Gastrocnemius medialis (tissue), 4 donors: ENCODE measurements at regions not wholly inside any gene's neighbourhood (a gene's known extent, or its start where the extent isn't known, plus 50 kb on each side); places are given as distances from the start of the nearest gene placed in this dataset.

Experiments used
- ATAC-seq, 2 donors: fragments of 150-250 bp; one replicate each; pipeline ENCODE4 v1.9.1; 2016
- DNase-seq, 2 donors: peaks; one replicate each; pipeline ENCODE4 v3.0.0-alpha.2; 2019
- H3K27ac ChIP-seq, 4 donors: fragments of 200-600 bp; sonication (generic); 1 replicate in 1 of 4; 2 replicates in 3 of 4; pipeline ENCODE4 v1.5.1; 2016 to 2018; ENCODE audit warnings: mild to moderate bottlenecking in 2 of 4, moderate library complexity in 1 of 4
- H3K27me3 ChIP-seq, 3 donors: fragments of 200-600 bp; sonication (generic) in 2 of 3; 1 replicate in 1 of 3; 2 replicates in 2 of 3; pipeline versions ENCODE4 v1.5.1 to v1.6.0; 2016 to 2019; ENCODE audit warnings: mild to moderate bottlenecking in 1 of 3, moderate library complexity in 1 of 3
- H3K36me3 ChIP-seq, 2 donors: fragments of 200-600 bp; sonication (generic) in 1 of 2; one replicate each; pipeline ENCODE4 v1.5.1; 2017 to 2018
- H3K4me1 ChIP-seq, 2 donors: fragments of 200-600 bp; sonication (generic) in 1 of 2; one replicate each; pipeline ENCODE4 v1.5.1; 2016 to 2017; ENCODE audit warnings: mild to moderate bottlenecking in 2 of 2
- H3K4me3 ChIP-seq, 4 donors: fragments of 200-600 bp; sonication (generic) in 3 of 4; 1 replicate in 1 of 4; 2 replicates in 3 of 4; pipeline ENCODE4 v1.5.1; 2016 to 2019; ENCODE audit warnings: mild to moderate bottlenecking in 2 of 4
- H3K9me3 ChIP-seq, 3 donors: fragments of 200-600 bp; sonication (generic) in 2 of 3; 1 replicate in 1 of 3; 2 replicates in 2 of 3; pipeline ENCODE4 v1.5.1; 2016 to 2019
- CTCF ChIP-seq, 5 experiments: fragments of 450-650 bp in 3 of 5; fragments of 200-600 bp in 2 of 5; sonication (generic) in 2 of 5; IDR thresholded peaks in 4 of 5; conservative IDR thresholded peaks in 1 of 5; 1 replicate in 4 of 5; 2 replicates in 1 of 5; pipeline ENCODE4 v1.5.1; 2016 to 2019; ENCODE audit warnings: antibody characterized with exemption in 5 of 5, mild to moderate bottlenecking in 3 of 5, moderate library complexity in 3 of 5
- POLR2A ChIP-seq, 2 donors: fragments of 450-650 bp; IDR thresholded peaks; one replicate each; pipeline ENCODE4 v1.6.1; 2017; ENCODE audit warnings: antibody characterized with exemption in 2 of 2, mild to moderate bottlenecking in 2 of 2, moderate library complexity in 2 of 2
- in situ Hi-C, 4 donors: fragments of 200-750 bp; cut with MboI; loops; one replicate each; pipeline versions ENCODE4 v1.15.0 to v1.8.0; 2017; ENCODE audit warnings: low sequenced_read_pairs in 4 of 4
- intact Hi-C: fragments of 100-400 bp; cut with DNase I; formaldehyde crosslinking; loops from one replicate; pipeline ENCODE4 v1.15.1; 2023; ENCODE audit warnings: low total_unique reads

- peak overlapping the region in 1 of 4 donors; percentile 31 for H3K27ac ChIP-seq
- peak in 1 of 2 donors; percentile 69 for ATAC-seq
- no peak for TF ChIP-seq POLR2A (IDR thresholded peaks at IDR 0.05)
- TF ChIP-seq CTCF (IDR thresholded peaks at IDR 0.05 in 4 of 5, conservative IDR thresholded peaks at IDR 0.05 in 1 of 5): no peak
- no peaks in the 10 kb centered on the region for H3K9me3 ChIP-seq
- H3K4me1 ChIP-seq: peaks cover 23 to 24% of the 10 kb centered on the region in 2 donors
- in situ Hi-C loops: no loop called here
- H3K36me3 ChIP-seq: no peaks in the 10 kb centered on the region
- intact Hi-C loops: no loop called here
- DNase-seq: peak; percentile 21 to 39
- H3K27me3 ChIP-seq: no peaks in the 10 kb centered on the region
- H3K4me3 ChIP-seq: no peak overlapping the region
Measured at GRCh38 chr11:15707971-15708370, 593.2 kb downstream of the INSC start.

- no peaks in the 10 kb centered on the region for H3K36me3 ChIP-seq
- intact Hi-C loops (no loop called here), in situ Hi-C loops (no loop called here)
- TF ChIP-seq CTCF (IDR thresholded peaks at IDR 0.05 in 4 of 5, conservative IDR thresholded peaks at IDR 0.05 in 1 of 5) (no peak), POLR2A (IDR thresholded peaks at IDR 0.05) (no peak)
- peak overlapping the region; percentile 41 to 64 (median 44) for H3K27ac ChIP-seq
- peak; percentile 47 to 59 for DNase-seq
- no peaks in the 10 kb centered on the region for H3K9me3 ChIP-seq
- no peak overlapping the region for H3K4me3 ChIP-seq
- H3K27me3 ChIP-seq: no peaks in the 10 kb centered on the region
- H3K4me1 ChIP-seq: peaks cover 23 to 24% of the 10 kb centered on the region in 2 donors
- peak; percentile 87 to 88 for ATAC-seq
Measured at GRCh38 chr11:15710580-15711275, 596.0 kb downstream of the INSC start.

- Histone ChIP-seq H3K36me3 (no peaks in the 10 kb centered on the region), H3K27ac (peak overlapping the region; percentile 41 to 64 (median 44)), H3K27me3 (no peaks in the 10 kb centered on the region), H3K9me3 (no peaks in the 10 kb centered on the region), H3K4me1 (peaks cover 23 to 24% of the 10 kb centered on the region in 2 donors), H3K4me3 (no peak overlapping the region)
- in situ Hi-C loops: no loop called here
- intact Hi-C loops: no loop called here
- TF ChIP-seq CTCF (IDR thresholded peaks at IDR 0.05 in 4 of 5, conservative IDR thresholded peaks at IDR 0.05 in 1 of 5) (no peak), POLR2A (IDR thresholded peaks at IDR 0.05) (no peak)
- ATAC-seq: no peak
- DNase-seq: no peak
Measured at GRCh38 chr11:15711311-15711710, 596.6 kb downstream of the INSC start.

- TF ChIP-seq CTCF (IDR thresholded peaks at IDR 0.05 in 4 of 5, conservative IDR thresholded peaks at IDR 0.05 in 1 of 5) (no peak), POLR2A (IDR thresholded peaks at IDR 0.05) (no peak)
- no peaks in the 10 kb centered on the region for H3K36me3 ChIP-seq
- ATAC-seq: no peak
- no peak overlapping the region for H3K4me3 ChIP-seq
- in situ Hi-C loops: no loop called here
- intact Hi-C loops: loop anchor here (5.0 kb wide), 1 partner anchor 33 kb away; no protein-coding TSS in a partner anchor
- H3K4me1 ChIP-seq: peaks cover 9 to 12% of the 10 kb centered on the region in 2 donors
- H3K9me3 ChIP-seq: no peaks in the 10 kb centered on the region
- no peaks in the 10 kb centered on the region for H3K27me3 ChIP-seq
- no peak overlapping the region for H3K27ac ChIP-seq
- DNase-seq: no peak
Measured at GRCh38 chr11:15714641-15715399, 600.1 kb downstream of the INSC start.
